ENCODE measurements at regions not wholly inside any gene's neighbourhood (a gene's known extent, or its start where the extent isn't known, plus 50 kb on each side); places are given as distances from the start of the nearest gene placed in this dataset.
"Not testable (repeated sequence)": the region's sequence is repeated elsewhere in the genome, so short reads cannot be mapped to it uniquely, and the experiment has no call there.

DNA sequence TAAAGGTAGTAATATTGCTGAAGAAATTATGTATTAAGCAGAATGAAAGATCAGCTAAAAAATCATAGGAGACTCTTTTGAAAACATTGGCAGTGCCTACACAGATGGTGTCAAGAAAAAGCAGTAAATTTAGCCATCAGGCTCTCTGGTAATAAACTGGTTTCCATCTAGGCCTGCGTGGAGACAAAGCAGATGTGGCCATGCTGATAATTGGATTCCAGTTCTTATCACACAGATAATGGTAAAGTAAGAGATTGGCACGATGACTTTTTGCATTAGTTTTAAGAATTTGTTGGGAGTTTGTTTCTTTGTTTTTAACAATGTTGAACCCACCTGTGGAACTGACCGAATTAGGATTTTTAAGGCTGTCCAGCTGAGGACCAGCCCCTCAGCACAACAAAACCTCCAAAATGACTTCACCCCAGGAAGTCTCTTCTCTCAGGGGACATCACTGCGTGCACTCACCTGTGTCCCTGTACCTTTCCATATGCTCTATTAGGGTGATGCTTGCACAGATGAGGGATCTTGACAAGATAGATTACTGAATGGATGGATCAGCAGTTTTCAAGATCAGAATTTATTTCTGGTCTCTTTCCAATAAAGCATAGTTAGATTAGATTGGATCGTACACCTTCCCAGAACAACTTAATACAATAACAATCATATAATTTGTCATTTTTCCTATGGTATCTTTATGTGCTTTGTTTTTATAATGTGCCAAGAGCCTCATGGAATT is 69.1 kb upstream of the DNAJC10 start:
- no peak for DNase-seq

DNA sequence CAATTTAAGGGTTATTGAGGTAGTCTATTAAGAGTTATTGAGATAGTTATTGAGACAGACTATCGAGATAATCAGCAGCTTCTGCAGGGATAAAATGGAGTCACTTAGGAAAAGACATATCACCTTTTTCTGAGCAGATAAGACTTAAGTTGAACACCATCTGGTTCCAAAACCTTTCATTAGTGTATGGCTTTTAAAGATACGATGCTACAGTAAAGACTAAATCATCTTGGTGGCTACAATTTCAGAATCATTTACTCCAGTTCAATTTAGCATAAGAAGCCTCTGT is 68.6 kb upstream of the DNAJC10 start:
- no peak for DNase-seq

DNA sequence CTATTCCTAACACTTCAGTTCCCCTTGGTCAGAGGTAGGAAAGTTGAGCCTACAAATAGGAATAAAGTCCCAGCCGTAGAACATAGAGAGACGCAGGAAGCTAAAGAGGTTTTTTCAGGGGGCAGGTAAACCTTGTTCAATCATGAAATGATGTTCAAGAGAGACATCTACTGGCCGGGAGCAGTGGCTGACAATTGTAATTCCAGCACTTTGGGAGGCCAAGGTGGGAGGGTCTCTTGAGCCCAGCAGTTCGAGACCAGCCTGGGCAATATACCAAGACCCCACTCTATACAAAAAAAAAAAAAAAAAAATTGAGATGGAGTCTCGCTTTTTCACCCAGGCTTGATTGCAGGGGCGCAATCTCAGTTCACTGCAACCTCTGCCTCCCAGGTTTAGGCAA is 66.7 kb upstream of the DNAJC10 start:
- no peak for DNase-seq

DNA sequence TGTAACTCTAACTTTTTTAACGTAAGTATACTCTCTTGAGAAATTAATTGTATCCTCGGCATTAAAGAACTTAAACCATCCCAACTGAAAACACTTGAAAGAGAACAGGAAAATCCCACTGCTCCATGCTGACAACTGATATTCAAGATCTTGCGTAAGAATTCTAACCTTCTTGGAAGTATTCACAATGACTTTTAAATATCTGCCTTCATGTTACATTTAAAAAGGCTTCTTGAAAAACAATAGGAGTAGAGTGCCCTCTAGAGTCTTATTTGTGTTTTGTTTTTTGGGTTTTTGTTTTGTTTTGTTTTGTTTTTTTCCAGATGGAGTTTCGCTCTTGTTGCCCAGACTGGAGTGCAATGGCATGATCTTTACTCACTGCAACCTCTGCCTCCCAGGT is 65.4 kb upstream of the DNAJC10 start:
- no peak for DNase-seq

DNA sequence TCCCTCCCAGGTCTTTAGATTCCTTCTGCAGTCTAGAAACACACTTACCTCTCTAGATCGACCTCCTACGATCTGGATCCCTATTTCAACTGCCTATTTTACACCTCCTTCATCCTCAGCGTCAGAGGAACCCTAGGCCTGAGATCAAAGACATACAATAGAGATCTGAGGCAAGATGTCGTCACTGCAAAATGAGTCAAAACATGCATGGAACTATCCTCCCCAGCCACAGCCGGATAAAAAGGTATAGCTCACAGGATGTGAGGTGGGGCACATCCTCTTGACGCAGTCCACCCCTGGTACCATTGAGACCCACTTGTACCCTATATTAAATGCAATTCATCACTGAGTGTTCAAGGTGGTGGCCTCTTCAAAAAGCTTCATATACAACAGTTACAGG is 63.7 kb upstream of the DNAJC10 start:
- no peak for DNase-seq

DNA sequence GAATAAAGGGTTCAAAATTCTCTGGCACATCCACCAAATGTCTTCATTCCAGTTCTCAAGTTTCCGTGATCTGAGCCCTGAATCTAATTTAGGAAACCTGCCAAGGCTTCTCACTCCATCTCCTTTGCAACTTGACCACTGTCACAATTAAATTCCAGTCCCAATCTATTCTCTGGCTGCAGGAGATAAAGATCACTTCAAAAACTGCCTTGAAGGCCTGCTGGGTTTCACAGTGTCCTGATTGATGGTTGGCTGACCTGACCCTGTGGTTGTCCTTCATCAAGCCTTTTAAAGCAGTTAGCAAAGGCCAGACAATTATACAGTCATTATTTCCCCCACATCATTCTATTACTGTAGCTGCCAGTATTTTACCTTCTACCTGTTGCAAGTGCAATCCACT is 60.3 kb upstream of the DNAJC10 start:
- no peak for DNase-seq

DNA sequence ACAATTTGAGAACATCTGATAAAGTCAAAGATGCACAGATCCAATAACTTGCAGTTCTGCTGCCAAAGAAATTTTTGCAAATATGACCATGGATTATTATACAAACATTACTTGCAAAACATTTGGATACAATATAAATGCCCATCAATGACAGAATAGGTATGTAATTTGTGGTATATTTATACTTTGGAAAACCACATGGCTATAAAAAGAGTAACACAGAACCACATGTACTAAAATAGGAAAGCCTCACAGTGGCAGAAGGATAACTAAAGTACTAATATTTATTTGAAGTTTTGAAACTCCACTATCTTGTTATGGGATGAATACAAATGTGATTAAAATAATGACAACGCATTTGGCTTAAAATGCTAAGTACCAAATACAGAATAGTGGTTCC is 51.8 kb upstream of the DNAJC10 start:
- DNase-seq: no peak

DNA sequence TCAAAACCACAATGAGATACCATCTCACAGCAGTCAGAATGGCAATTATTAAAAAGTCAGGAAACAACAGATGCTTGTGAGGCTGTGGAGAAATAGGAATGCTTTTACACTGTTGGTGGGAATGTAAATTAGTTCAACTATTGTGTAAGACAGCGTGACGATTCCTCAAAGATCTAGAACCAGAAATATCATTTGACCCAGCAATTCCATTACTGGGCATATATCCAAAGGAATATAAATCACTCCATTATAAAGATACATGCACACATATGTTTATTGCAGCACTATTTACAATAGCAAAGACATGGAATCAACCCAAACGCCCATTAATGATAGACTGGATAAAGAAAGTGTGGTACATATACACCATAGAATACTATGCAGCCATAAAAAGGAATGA is 50.6 kb upstream of the DNAJC10 start:
- DNase-seq: not testable (repeated sequence)

Data from occipital lobe (tissue), 1 donor.